AG09319 (cell line): ENCODE measurements at regions not wholly inside any gene's neighbourhood (a gene's known extent, or its start where the extent isn't known, plus 50 kb on each side); places are given as distances from the start of the nearest gene placed in this dataset.
A peak's percentile ranks its signal among the peaks of the same experiment; 100 is the strongest.

Experiments used
- DNase-seq: peaks from one replicate; pipeline ENCODE4 v3.0.0-alpha.2; 2010; ENCODE audit warnings: low read depth; ENCODE audit errors: extremely low read depth
- TF ChIP-seq, protein P1 (sequence below): IDR thresholded peaks from 2 replicates; pipeline ENCODE4 v1.5.1; 2011; ENCODE audit warnings: low read depth, mild to moderate bottlenecking, inconsistent platforms, low read length, moderate library complexity

DNA sequence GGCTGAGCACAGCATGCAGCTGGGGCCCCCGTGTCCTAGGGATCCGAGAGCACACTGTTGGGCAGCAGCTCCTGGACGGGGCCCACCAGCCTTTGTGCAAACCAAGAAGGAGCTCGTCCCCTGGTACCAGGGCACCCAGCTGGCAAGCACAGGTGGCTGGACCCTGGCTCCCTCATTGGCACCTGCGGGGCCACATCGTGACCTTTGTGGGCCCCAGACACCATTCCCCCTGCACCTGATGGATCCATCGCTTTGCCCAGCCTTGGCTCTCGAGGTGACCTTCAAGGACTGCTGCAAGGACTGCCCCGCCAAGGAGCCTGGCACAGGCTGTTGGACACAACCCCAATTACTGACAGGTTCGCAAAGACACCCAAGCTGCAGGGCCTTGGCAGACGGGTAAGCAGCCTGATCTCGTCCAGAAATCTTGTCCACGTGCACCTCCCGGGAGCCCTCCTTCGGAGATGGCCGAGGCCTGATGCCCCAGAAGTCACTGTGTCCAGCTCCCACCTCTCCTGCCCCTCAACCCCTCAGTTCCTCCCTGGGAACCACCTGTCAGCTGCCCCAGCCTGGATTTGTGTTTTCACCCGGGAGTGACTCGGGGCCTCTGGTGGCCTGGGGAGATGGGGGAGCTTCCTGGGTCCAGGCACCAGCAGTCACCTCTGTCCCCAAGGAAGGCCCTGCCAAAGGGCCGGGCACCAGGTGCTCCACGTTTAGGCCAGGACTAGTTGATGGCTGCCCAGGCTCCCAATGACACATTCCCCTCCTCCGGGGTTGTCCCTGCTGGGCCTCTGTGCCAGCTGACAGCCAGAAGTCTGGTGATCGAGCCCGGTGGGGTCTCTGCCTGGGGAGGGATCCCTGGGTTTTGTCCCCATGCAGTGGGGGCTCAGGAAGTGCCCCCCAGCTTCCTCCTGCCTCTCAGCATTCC is 137.1 kb upstream of the PPP1R26 start:
- TF ChIP-seq, protein P1, sequence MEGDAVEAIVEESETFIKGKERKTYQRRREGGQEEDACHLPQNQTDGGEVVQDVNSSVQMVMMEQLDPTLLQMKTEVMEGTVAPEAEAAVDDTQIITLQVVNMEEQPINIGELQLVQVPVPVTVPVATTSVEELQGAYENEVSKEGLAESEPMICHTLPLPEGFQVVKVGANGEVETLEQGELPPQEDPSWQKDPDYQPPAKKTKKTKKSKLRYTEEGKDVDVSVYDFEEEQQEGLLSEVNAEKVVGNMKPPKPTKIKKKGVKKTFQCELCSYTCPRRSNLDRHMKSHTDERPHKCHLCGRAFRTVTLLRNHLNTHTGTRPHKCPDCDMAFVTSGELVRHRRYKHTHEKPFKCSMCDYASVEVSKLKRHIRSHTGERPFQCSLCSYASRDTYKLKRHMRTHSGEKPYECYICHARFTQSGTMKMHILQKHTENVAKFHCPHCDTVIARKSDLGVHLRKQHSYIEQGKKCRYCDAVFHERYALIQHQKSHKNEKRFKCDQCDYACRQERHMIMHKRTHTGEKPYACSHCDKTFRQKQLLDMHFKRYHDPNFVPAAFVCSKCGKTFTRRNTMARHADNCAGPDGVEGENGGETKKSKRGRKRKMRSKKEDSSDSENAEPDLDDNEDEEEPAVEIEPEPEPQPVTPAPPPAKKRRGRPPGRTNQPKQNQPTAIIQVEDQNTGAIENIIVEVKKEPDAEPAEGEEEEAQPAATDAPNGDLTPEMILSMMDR: no peak
- no peak for DNase-seq

DNA sequence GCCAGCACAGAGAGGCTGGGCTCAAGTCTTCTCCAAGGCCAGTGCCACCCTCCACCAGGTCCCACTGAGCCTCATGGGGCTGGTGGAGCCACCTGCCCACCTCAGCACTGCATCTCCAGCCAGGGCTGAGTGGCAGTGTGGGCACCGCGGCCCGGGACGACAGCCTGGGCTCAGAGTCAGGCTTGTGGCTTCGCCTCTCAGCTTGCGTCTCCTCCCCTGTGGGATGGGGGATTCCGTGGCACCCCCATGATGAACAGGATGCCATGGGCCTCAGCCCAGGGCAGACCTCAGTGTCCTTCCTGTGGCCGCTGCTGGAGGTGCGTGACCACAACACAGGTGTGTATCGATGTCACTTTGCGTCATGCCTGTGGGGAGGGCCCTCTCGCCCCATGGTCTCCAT is 136.4 kb upstream of the PPP1R26 start:
- DNase-seq: no peak
- TF ChIP-seq, protein P1: no peak

DNA sequence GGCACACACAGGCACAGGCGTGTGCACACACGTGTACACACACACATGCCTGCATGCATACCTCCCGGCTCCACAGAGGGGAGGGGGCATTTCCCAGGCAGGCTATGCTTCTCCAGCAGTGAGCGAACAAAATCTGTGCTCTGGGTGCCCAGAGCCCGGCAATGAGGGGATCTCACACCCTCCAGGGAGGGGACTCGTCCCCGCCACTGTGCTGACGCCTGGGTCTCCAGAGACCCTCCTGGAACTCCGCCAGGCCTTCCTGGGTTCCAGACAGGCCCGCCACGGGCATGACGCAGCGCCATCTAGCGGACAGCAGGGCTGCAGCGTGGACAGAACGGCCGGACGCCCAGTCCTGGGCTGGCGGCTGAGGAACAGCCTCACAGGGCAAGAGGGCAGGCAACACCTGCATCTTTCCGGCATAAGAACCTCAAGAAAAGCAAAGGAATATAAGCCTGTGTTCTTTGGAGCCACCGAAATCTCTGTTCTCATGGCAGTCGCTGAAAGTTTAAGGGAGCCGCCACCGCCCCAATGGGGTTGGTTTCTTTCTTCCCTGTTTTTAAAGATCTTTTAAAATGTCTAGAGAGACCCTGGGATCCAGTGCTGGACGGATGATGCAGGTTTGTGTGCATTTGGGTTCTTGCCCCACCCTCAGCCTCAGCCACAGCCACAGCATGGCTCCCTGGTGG is 135.6 kb upstream of the PPP1R26 start:
- TF ChIP-seq, protein P1: peak; percentile 61
- DNase-seq: no peak

DNA sequence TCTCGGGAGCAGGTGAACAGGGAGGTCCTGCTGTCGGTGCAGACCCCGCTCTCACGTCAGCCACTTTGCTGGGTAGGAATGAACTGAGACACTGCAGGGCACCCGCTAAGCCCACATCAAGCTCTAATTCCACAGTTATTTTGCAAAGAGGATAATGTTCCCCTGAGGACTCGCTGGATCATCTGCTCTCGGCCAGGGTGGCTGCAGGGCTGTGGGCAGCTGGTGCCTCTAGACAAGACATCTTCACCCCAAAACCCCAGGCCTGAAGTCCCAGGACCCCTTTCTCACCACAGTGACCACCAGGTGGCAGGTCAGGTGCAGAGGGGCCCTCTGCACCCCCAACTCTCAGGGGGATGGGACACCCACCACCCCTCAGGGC is 135.1 kb upstream of the PPP1R26 start:
- TF ChIP-seq, protein P1: no peak

DNA sequence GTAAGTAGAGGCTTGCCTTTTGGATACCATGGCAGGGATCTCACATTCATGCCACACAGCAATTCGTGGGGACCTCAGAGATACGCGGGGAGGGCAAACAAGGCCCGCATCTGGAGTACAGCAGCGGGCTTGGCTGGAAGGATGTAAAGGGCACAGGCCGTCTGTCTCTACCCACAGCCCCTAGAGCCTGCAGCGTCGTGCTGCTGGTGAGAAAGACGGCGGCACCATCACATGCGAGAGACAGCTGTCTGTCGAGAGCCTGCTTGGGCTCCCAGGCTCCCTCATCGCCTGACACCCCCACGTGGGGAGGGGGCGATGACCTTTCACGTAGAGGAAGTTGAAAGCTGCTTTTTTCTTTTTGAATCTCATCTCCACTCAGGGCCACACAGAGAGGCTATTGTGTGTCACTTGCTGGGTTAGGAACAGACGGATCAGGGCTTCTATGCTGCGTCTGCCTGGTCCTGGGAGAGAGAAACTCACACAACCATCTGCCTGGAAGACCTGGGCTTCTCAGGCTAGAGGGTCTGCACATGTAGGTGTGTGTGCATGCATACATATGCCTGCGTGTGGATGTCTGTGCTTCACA is 134.6 kb upstream of the PPP1R26 start:
- no peak for DNase-seq
- TF ChIP-seq, protein P1: no peak

More for the DNA sequence above, 135.1 kb upstream of the PPP1R26 start:
- DNase-seq: no peak

DNA sequence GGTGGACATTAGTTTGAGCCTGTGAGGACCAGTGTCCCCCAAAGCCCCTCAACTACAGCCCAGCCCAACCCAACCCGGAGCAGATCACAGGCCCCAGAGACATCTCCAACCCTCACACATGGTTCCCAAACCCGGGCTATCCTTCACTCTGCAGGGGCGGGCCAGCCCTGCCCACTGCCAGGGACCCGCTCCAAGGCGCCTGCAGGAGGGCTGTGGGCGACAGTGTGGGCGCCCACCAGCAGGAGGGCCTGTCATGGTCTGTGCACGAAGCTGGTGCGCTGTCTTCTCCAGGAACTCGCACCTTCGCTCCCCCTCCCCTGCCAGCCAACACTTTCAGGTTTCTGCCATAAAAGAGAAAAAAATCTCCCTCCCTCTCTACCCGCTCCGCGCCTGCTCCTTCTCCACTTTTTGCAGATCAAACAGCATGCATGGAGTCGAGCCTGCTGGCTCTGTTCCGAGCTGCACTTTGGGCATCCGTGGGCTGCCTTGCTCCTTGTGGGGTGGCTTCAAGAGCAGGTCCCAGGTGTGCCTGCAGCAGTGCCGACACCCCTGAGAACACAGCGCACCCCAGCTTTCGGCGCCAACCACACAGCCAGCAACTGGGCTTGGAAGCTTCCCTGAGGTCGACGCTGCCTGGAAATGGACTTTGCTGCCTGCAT is 133.7 kb upstream of the PPP1R26 start:
- TF ChIP-seq, protein P1: no peak
- no peak for DNase-seq
